GM12878 (cell line): ENCODE measurements at regions not wholly inside any gene's neighbourhood (a gene's known extent, or its start where the extent isn't known, plus 50 kb on each side); places are given as distances from the start of the nearest gene placed in this dataset.

Experiments used
- ATAC-seq: fragments of 200-7000 bp; cut with Tn5 transposase; 3 replicates; pipeline ENCODE4 v1.9.1; 2020; ENCODE audit warnings: mild to moderate bottlenecking, moderate library complexity
- BruUV-seq: library from RNA; stranded (reverse); fragments of 400-500 nt; replicated peaks from 2 replicates; lab custom pipeline; 2021; lab: Mats Ljungman, UMichigan
- CTCF ChIA-PET: fragments of 300-600 bp; sonication (Branson Sonifier 250); formaldehyde crosslinking; extraction: SDS; loops from one replicate; lab custom pipeline; 2021; ENCODE audit warnings: inconsistent platforms; lab: Yijun Ruan, JAX
- POLR2A ChIA-PET: fragments of 350-600 bp; formaldehyde crosslinking; extraction: SDS; loops from one replicate; lab custom pipeline; 2021; ENCODE audit warnings: inconsistent platforms; lab: Charles Lee
- RAD21 ChIA-PET: fragments of 300-600 bp; sonication (Branson Sonifier 250); formaldehyde crosslinking; loops from one replicate; lab custom pipeline; 2023; ENCODE audit warnings: antibody characterized with exemption; ENCODE audit not compliant: unreplicated experiment; lab: Charles Lee
- SMC1A ChIA-PET: fragments of 300-600 bp; sonication (Branson Sonifier 250); formaldehyde crosslinking; loops from one replicate; lab custom pipeline; 2023; ENCODE audit not compliant: unreplicated experiment, uncharacterized antibody; lab: Charles Lee
- DNase-seq: peaks from one replicate; pipeline ENCODE4 v3.0.0-alpha.2; 2011; ENCODE audit warnings: low read depth, low spot score
- FAIRE-seq: peaks from 3 replicates; lab custom pipeline; 2011; peaks lifted over from hg19 to GRCh38; lab: Jason Lieb, UNC
- H2AFZ ChIP-seq: 2 replicates; pipeline ENCODE4 v1.6.0; 2011; ENCODE audit warnings: low read depth, low read length, control low read depth; ENCODE audit not compliant: control insufficient read depth
- H3K27ac ChIP-seq: 2 replicates; pipeline ENCODE4 v1.5.1; 2011; ENCODE audit warnings: control low read depth; ENCODE audit not compliant: control insufficient read depth, insufficient read depth
- H3K27me3 ChIP-seq, 2 experiments: replicated peaks in 1 of 2; 2 replicates each; pipeline versions ENCODE4 v1.6.0 to v1.6.1; 2011; ENCODE audit warnings: low read length in 1 of 2; ENCODE audit not compliant: control insufficient read depth in 2 of 2, insufficient read depth in 2 of 2
- H3K36me3 ChIP-seq, 2 experiments: 2 replicates each; pipeline ENCODE4 v1.5.1; 2011; ENCODE audit warnings: low read length in 1 of 2; ENCODE audit not compliant: control insufficient read depth in 2 of 2, insufficient read depth in 2 of 2
- H3K4me1 ChIP-seq: 2 replicates; pipeline ENCODE4 v1.6.1; 2011; ENCODE audit warnings: mild to moderate bottlenecking, low read length, moderate library complexity, mixed read lengths; ENCODE audit not compliant: control insufficient read depth, insufficient read depth
- H3K4me2 ChIP-seq: 2 replicates; pipeline ENCODE4 v1.6.0; 2011; ENCODE audit warnings: control low read depth; ENCODE audit not compliant: control insufficient read depth, insufficient read depth
- H3K4me3 ChIP-seq: fragments of 200-600 bp; sonication (generic); 2 replicates; pipeline ENCODE4 v1.5.1; 2016
- H3K79me2 ChIP-seq: 2 replicates; pipeline ENCODE4 v1.6.0; 2011; ENCODE audit warnings: low read length; ENCODE audit not compliant: control insufficient read depth, insufficient read depth
- H3K9ac ChIP-seq: 2 replicates; pipeline ENCODE4 v1.8.0; 2011; ENCODE audit warnings: low read length, control low read depth, mixed read lengths; ENCODE audit not compliant: control insufficient read depth, insufficient read depth
- H3K9me3 ChIP-seq: replicated peaks from 3 replicates; pipeline ENCODE4 v1.5.1; 2011; ENCODE audit warnings: mild to moderate bottlenecking, low read length; ENCODE audit not compliant: control insufficient read depth, insufficient read depth
- H4K20me1 ChIP-seq: 2 replicates; pipeline ENCODE4 v1.6.0; 2011; ENCODE audit not compliant: control insufficient read depth, insufficient read depth
- CBFB ChIP-seq: IDR thresholded peaks from 2 replicates; pipeline ENCODE4 v1.6.1; 2016; ENCODE audit warnings: antibody characterized with exemption, low read depth
- DPF2 ChIP-seq: fragments of 450-650 bp; IDR thresholded peaks from 2 replicates; pipeline ENCODE4 v1.6.1; 2017; ENCODE audit warnings: mild to moderate bottlenecking
- GATAD2B ChIP-seq: fragments of 450-650 bp; conservative IDR thresholded peaks from 2 replicates; pipeline ENCODE4 v1.6.1; 2017; ENCODE audit warnings: low read depth, mild to moderate bottlenecking, moderate library complexity
- HSF1 ChIP-seq: fragments of 150-350 bp; IDR thresholded peaks from 2 replicates; pipeline ENCODE4 v1.6.1; 2014; ENCODE audit warnings: mild to moderate bottlenecking, low read depth, low read length
- JUNB ChIP-seq: IDR thresholded peaks from 2 replicates; pipeline ENCODE4 v1.6.1; 2016; ENCODE audit warnings: antibody characterized with exemption, mild to moderate bottlenecking
- MEF2A ChIP-seq: IDR thresholded peaks from 2 replicates; pipeline ENCODE4 v1.6.1; 2011; ENCODE audit warnings: low read depth, mild to moderate bottlenecking, low read length, moderate library complexity; ENCODE audit not compliant: insufficient read depth
- MTA3 ChIP-seq: IDR thresholded peaks from 2 replicates; pipeline ENCODE4 v1.6.1; 2012; ENCODE audit warnings: low read length, inconsistent platforms, borderline replicate concordance
- NFYB ChIP-seq: IDR thresholded peaks from 2 replicates; pipeline ENCODE4 v1.6.1; 2011; ENCODE audit warnings: low read depth, mild to moderate bottlenecking, low read length, improper control_type of control experiment, moderate library complexity; ENCODE audit not compliant: insufficient read depth
- PAX5 ChIP-seq: IDR thresholded peaks from 2 replicates; pipeline ENCODE4 v1.6.1; 2011; ENCODE audit warnings: low read depth, low read length, borderline replicate concordance
- PKNOX1 ChIP-seq: fragments of 450-650 bp; IDR thresholded peaks from 2 replicates; pipeline ENCODE4 v1.6.1; 2016; ENCODE audit warnings: mild to moderate bottlenecking
- RB1 ChIP-seq: fragments of 450-650 bp; formaldehyde crosslinking; IDR thresholded peaks from 2 replicates; pipeline ENCODE4 v1.6.1; 2017; ENCODE audit warnings: mild to moderate bottlenecking, borderline replicate concordance
- TAF1 ChIP-seq: IDR thresholded peaks from 2 replicates; pipeline ENCODE4 v1.6.1; 2011; ENCODE audit warnings: mild to moderate bottlenecking, low read depth, low read length, borderline replicate concordance
- WGBS: methylation state at CpG from one replicate; pipeline ENCODE4 v1.1.6; 2016; ENCODE audit warnings: low lambda C conversion rate; ENCODE audit not compliant: insufficient replicate concordance, insufficient coverage; ENCODE audit errors: missing lambda C conversion rate; 5-methylcytosine and 5-hydroxymethylcytosine counted together
- in situ Hi-C: fragments of 300-500 bp; cut with MboI; formaldehyde crosslinking; loops from 9 replicates; pipeline ENCODE4 v1.14.3; 2018; ENCODE audit warnings: mixed read lengths
- intact Hi-C: fragments of 100-400 bp; cut with micrococcal nuclease; formaldehyde crosslinking; loops from one replicate; pipeline ENCODE4 v1.14.2; 2022; ENCODE audit not compliant: unreplicated experiment
- TF ChIP-seq, protein P1 (sequence below): fragments of 450-650 bp; IDR thresholded peaks from 2 replicates; pipeline ENCODE4 v1.6.1; 2017; ENCODE audit warnings: mild to moderate bottlenecking, low read depth, inconsistent platforms; ENCODE audit not compliant: poor library complexity, severe bottlenecking
- TF ChIP-seq, protein P2 (sequence below): fragments of 450-650 bp; IDR thresholded peaks from 2 replicates; pipeline ENCODE4 v1.6.1; 2017; ENCODE audit warnings: mild to moderate bottlenecking, moderate library complexity

GRCh38 chr2:21371499-21372003, 247.8 kb downstream of the TDRD15 start:
- 34% methylated on average over 4 of the region's 5 CpGs for WGBS
- no peak overlapping the region for H3K27ac ChIP-seq
- RAD21 ChIA-PET = no interaction called here
- no peak overlapping the region for H2AFZ ChIP-seq
- intact Hi-C loops (no loop called here), in situ Hi-C loops (no loop called here)
- no peaks in the 10 kb centered on the region for H3K27me3 ChIP-seq
- CTCF ChIA-PET = interaction anchor here (1.0 kb wide), 2 partner anchors 16 to 17 kb away, joined by 3 read pairs; no protein-coding TSS in a partner anchor
- H3K4me3 ChIP-seq = no peak overlapping the region
- DNase-seq (no peak), FAIRE-seq (no peak), ATAC-seq (no peak)
- no peak overlapping the region for H3K9ac ChIP-seq
- POLR2A ChIA-PET = no interaction called here
- no peaks in the 10 kb centered on the region for H3K9me3 ChIP-seq
- H3K4me1 ChIP-seq = no peaks in the 10 kb centered on the region
- H3K4me2 ChIP-seq = no peak overlapping the region
- no peaks in the 10 kb centered on the region for H3K79me2 ChIP-seq
- BruUV-seq = no TSS peak
- no peaks in the 10 kb centered on the region for H4K20me1 ChIP-seq
- SMC1A ChIA-PET = interaction anchor here (1.3 kb wide), 1 partner anchor 9 kb away, joined by 3 read pairs; no protein-coding TSS in a partner anchor
- H3K36me3 ChIP-seq = no peaks in the 10 kb centered on the region
- TF ChIP-seq PAX5 (no peak), JUNB (no peak), PKNOX1 (no peak), DPF2 (no peak), MEF2A (no peak), NFYB (no peak), RB1 (no peak), TAF1 (no peak), CBFB (no peak), GATAD2B (no peak), HSF1 (no peak), MTA3 (no peak)
- TF ChIP-seq, protein P1, sequence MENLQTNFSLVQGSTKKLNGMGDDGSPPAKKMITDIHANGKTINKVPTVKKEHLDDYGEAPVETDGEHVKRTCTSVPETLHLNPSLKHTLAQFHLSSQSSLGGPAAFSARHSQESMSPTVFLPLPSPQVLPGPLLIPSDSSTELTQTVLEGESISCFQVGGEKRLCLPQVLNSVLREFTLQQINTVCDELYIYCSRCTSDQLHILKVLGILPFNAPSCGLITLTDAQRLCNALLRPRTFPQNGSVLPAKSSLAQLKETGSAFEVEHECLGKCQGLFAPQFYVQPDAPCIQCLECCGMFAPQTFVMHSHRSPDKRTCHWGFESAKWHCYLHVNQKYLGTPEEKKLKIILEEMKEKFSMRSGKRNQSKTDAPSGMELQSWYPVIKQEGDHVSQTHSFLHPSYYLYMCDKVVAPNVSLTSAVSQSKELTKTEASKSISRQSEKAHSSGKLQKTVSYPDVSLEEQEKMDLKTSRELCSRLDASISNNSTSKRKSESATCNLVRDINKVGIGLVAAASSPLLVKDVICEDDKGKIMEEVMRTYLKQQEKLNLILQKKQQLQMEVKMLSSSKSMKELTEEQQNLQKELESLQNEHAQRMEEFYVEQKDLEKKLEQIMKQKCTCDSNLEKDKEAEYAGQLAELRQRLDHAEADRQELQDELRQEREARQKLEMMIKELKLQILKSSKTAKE = no peak
- TF ChIP-seq, protein P2, sequence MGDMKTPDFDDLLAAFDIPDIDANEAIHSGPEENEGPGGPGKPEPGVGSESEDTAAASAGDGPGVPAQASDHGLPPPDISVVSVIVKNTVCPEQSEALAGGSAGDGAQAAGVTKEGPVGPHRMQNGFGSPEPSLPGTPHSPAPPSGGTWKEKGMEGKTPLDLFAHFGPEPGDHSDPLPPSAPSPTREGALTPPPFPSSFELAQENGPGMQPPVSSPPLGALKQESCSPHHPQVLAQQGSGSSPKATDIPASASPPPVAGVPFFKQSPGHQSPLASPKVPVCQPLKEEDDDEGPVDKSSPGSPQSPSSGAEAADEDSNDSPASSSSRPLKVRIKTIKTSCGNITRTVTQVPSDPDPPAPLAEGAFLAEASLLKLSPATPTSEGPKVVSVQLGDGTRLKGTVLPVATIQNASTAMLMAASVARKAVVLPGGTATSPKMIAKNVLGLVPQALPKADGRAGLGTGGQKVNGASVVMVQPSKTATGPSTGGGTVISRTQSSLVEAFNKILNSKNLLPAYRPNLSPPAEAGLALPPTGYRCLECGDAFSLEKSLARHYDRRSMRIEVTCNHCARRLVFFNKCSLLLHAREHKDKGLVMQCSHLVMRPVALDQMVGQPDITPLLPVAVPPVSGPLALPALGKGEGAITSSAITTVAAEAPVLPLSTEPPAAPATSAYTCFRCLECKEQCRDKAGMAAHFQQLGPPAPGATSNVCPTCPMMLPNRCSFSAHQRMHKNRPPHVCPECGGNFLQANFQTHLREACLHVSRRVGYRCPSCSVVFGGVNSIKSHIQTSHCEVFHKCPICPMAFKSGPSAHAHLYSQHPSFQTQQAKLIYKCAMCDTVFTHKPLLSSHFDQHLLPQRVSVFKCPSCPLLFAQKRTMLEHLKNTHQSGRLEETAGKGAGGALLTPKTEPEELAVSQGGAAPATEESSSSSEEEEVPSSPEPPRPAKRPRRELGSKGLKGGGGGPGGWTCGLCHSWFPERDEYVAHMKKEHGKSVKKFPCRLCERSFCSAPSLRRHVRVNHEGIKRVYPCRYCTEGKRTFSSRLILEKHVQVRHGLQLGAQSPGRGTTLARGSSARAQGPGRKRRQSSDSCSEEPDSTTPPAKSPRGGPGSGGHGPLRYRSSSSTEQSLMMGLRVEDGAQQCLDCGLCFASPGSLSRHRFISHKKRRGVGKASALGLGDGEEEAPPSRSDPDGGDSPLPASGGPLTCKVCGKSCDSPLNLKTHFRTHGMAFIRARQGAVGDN = no peak
